Sigmoid colon (tissue), 4 donors: ENCODE measurements at regions not wholly inside any gene's neighbourhood (a gene's known extent, or its start where the extent isn't known, plus 50 kb on each side); places are given as distances from the start of the nearest gene placed in this dataset.

Experiments
- POLR2A ChIP-seq, 2 donors: fragments of 450-650 bp; IDR thresholded peaks; one replicate each; pipeline ENCODE4 v1.6.1; 2016; ENCODE audit warnings: antibody characterized with exemption in 2 of 2, mild to moderate bottlenecking in 2 of 2, moderate library complexity in 2 of 2
- POLR2AphosphoS5 ChIP-seq, 4 donors: sonication (generic); formaldehyde crosslinking; IDR thresholded peaks; one replicate each; pipeline ENCODE4 v1.6.1; 2017; ENCODE audit warnings: antibody characterized with exemption in 4 of 4

GRCh38 chr2:79294994-79295393 lies 135.4 kb upstream of the REG3A start:
- TF ChIP-seq POLR2A (IDR thresholded peaks at IDR 0.05) (no peak), POLR2AphosphoS5 (IDR thresholded peaks at IDR 0.05) (no peak)
